ENCODE measurements at regions not wholly inside any gene's neighbourhood (a gene's known extent, or its start where the extent isn't known, plus 50 kb on each side); places are given as distances from the start of the nearest gene placed in this dataset.

GRCh38 chr3:124569761-124570160, 160.5 kb upstream of the UMPS start:
- H3K27me3 ChIP-seq (ENCODE audit: control insufficient read depth, insufficient read depth, low read length), result peaks cover 5% of the 10 kb centered on the region
- TF ChIP-seq CTCF (IDR thresholded peaks at IDR 0.05; ENCODE audit: insufficient read depth, low read length, poor library complexity, severe bottlenecking), result no peak
- no peak overlapping the region for H3K4me3 ChIP-seq (ENCODE audit: low read depth, low read length)
- no peak for DNase-seq (ENCODE audit: low read depth)
- no peaks in the 10 kb centered on the region for H3K36me3 ChIP-seq (ENCODE audit: control insufficient read depth, insufficient read depth, low read length)

- peaks cover 5% of the 10 kb centered on the region for H3K27me3 ChIP-seq (ENCODE audit: control insufficient read depth, insufficient read depth, low read length)
- no peaks in the 10 kb centered on the region for H3K36me3 ChIP-seq (ENCODE audit: control insufficient read depth, insufficient read depth, low read length)
- DNase-seq (ENCODE audit: low read depth), result no peak
- no peak for TF ChIP-seq CTCF (IDR thresholded peaks at IDR 0.05; ENCODE audit: insufficient read depth, low read length, poor library complexity, severe bottlenecking)
- no peak overlapping the region for H3K4me3 ChIP-seq (ENCODE audit: low read depth, low read length)
These were observed 160.0 kb upstream of the UMPS start for GRCh38 chr3:124570232-124570631.

- Histone ChIP-seq H3K27me3 (ENCODE audit: control insufficient read depth, insufficient read depth, low read length) (no peaks in the 10 kb centered on the region), H3K4me3 (ENCODE audit: low read depth, low read length) (no peak overlapping the region), H3K36me3 (ENCODE audit: control insufficient read depth, insufficient read depth, low read length) (no peaks in the 10 kb centered on the region)
- DNase-seq (ENCODE audit: low read depth), result no peak
- no peak for TF ChIP-seq CTCF (IDR thresholded peaks at IDR 0.05; ENCODE audit: insufficient read depth, low read length, poor library complexity, severe bottlenecking)
These were observed 157.3 kb upstream of the UMPS start for GRCh38 chr3:124572851-124573405.

- Histone ChIP-seq H3K4me3 (ENCODE audit: low read depth, low read length) (no peak overlapping the region), H3K36me3 (ENCODE audit: control insufficient read depth, insufficient read depth, low read length) (no peaks in the 10 kb centered on the region), H3K27me3 (ENCODE audit: control insufficient read depth, insufficient read depth, low read length) (no peaks in the 10 kb centered on the region)
- no peak for TF ChIP-seq CTCF (IDR thresholded peaks at IDR 0.05; ENCODE audit: insufficient read depth, low read length, poor library complexity, severe bottlenecking)
- no peak for DNase-seq (ENCODE audit: low read depth)
These were observed 156.2 kb upstream of the UMPS start for GRCh38 chr3:124574012-124574411.

GRCh38 chr3:124576565-124577493, 153.4 kb upstream of the UMPS start:
- no peaks in the 10 kb centered on the region for H3K27me3 ChIP-seq (ENCODE audit: control insufficient read depth, insufficient read depth, low read length)
- TF ChIP-seq CTCF (IDR thresholded peaks at IDR 0.05; ENCODE audit: insufficient read depth, low read length, poor library complexity, severe bottlenecking), result no peak
- no peaks in the 10 kb centered on the region for H3K36me3 ChIP-seq (ENCODE audit: control insufficient read depth, insufficient read depth, low read length)
- no peak overlapping the region for H3K4me3 ChIP-seq (ENCODE audit: low read depth, low read length)
- DNase-seq (ENCODE audit: low read depth), result no peak
